ENCODE measurements at regions not wholly inside any gene's neighbourhood (a gene's known extent, or its start where the extent isn't known, plus 50 kb on each side); places are given as distances from the start of the nearest gene placed in this dataset.

GRCh38 chr2:13916066-13916465, 716.5 kb upstream of the LRATD1 start:
- H3K9me3 ChIP-seq (ENCODE audit: control insufficient read depth, insufficient read depth, low read length) = no peaks in the 10 kb centered on the region
- H3K9ac ChIP-seq (ENCODE audit: low read depth, low read length) = no peak overlapping the region
- no peak overlapping the region for H3K4me3 ChIP-seq (ENCODE audit: low read depth, low read length)
- H3K27me3 ChIP-seq (ENCODE audit: control insufficient read depth, insufficient read depth, low read length) = no peaks in the 10 kb centered on the region
- peaks cover 2% of the 10 kb centered on the region for H3K4me1 ChIP-seq (ENCODE audit: control insufficient read depth, insufficient read depth, low read length)
- H3K36me3 ChIP-seq (ENCODE audit: control insufficient read depth, insufficient read depth, low read length) = no peaks in the 10 kb centered on the region

DNA sequence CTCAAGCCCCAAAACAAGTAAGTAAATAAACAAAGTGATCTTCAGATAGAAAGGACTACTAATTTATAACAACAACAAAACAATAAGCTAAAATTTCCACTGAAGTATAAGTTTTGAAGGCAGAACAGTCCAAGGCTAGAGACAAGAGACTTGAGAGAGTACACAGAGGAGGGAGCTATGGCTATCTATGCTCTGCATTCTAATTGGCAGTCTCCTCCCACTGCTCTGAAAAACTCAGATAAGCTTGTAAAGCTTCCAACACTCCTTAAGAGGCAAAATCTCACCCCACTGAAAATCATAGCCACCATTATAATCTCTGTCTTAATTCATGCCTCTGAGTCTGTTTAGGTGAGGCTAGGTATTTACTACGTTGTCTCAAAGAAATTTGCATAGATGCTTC, 714.6 kb upstream of the LRATD1 start:
- no peaks in the 10 kb centered on the region for H3K9me3 ChIP-seq (ENCODE audit: control insufficient read depth, insufficient read depth, low read length)
- H3K27me3 ChIP-seq (ENCODE audit: control insufficient read depth, insufficient read depth, low read length) = no peaks in the 10 kb centered on the region
- no peak overlapping the region for H3K9ac ChIP-seq (ENCODE audit: low read depth, low read length)
- no peaks in the 10 kb centered on the region for H3K36me3 ChIP-seq (ENCODE audit: control insufficient read depth, insufficient read depth, low read length)
- no peak overlapping the region for H3K4me3 ChIP-seq (ENCODE audit: low read depth, low read length)
- peaks cover 2% of the 10 kb centered on the region for H3K4me1 ChIP-seq (ENCODE audit: control insufficient read depth, insufficient read depth, low read length)

GRCh38 chr2:13919981-13920382, 712.5 kb upstream of the LRATD1 start:
- Histone ChIP-seq H3K4me1 (ENCODE audit: control insufficient read depth, insufficient read depth, low read length) (peaks cover 2% of the 10 kb centered on the region), H3K4me3 (ENCODE audit: low read depth, low read length) (no peak overlapping the region), H3K9me3 (ENCODE audit: control insufficient read depth, insufficient read depth, low read length) (no peaks in the 10 kb centered on the region), H3K36me3 (ENCODE audit: control insufficient read depth, insufficient read depth, low read length) (no peaks in the 10 kb centered on the region), H3K9ac (ENCODE audit: low read depth, low read length) (no peak overlapping the region), H3K27me3 (ENCODE audit: control insufficient read depth, insufficient read depth, low read length) (no peaks in the 10 kb centered on the region)

- Histone ChIP-seq H3K27me3 (ENCODE audit: control insufficient read depth, insufficient read depth, low read length) (no peaks in the 10 kb centered on the region), H3K9ac (ENCODE audit: low read depth, low read length) (no peak overlapping the region), H3K36me3 (ENCODE audit: control insufficient read depth, insufficient read depth, low read length) (no peaks in the 10 kb centered on the region), H3K4me1 (ENCODE audit: control insufficient read depth, insufficient read depth, low read length) (peaks cover 2% of the 10 kb centered on the region), H3K9me3 (ENCODE audit: control insufficient read depth, insufficient read depth, low read length) (no peaks in the 10 kb centered on the region), H3K4me3 (ENCODE audit: low read depth, low read length) (no peak overlapping the region)
Observed at GRCh38 chr2:13921245-13921644, 711.3 kb upstream of the LRATD1 start.

- Histone ChIP-seq H3K4me3 (ENCODE audit: low read depth, low read length) (no peak overlapping the region), H3K27me3 (ENCODE audit: control insufficient read depth, insufficient read depth, low read length) (no peaks in the 10 kb centered on the region), H3K9ac (ENCODE audit: low read depth, low read length) (no peak overlapping the region), H3K4me1 (ENCODE audit: control insufficient read depth, insufficient read depth, low read length) (no peaks in the 10 kb centered on the region), H3K9me3 (ENCODE audit: control insufficient read depth, insufficient read depth, low read length) (no peaks in the 10 kb centered on the region), H3K36me3 (ENCODE audit: control insufficient read depth, insufficient read depth, low read length) (no peaks in the 10 kb centered on the region)
Observed at GRCh38 chr2:13923823-13924222, 708.7 kb upstream of the LRATD1 start.

- Histone ChIP-seq H3K4me3 (ENCODE audit: low read depth, low read length) (no peak overlapping the region), H3K9me3 (ENCODE audit: control insufficient read depth, insufficient read depth, low read length) (no peaks in the 10 kb centered on the region), H3K36me3 (ENCODE audit: control insufficient read depth, insufficient read depth, low read length) (no peaks in the 10 kb centered on the region), H3K9ac (ENCODE audit: low read depth, low read length) (no peak overlapping the region), H3K27me3 (ENCODE audit: control insufficient read depth, insufficient read depth, low read length) (no peaks in the 10 kb centered on the region), H3K4me1 (ENCODE audit: control insufficient read depth, insufficient read depth, low read length) (no peaks in the 10 kb centered on the region)
Observed at GRCh38 chr2:13942111-13942510, 690.4 kb upstream of the LRATD1 start.

DNA sequence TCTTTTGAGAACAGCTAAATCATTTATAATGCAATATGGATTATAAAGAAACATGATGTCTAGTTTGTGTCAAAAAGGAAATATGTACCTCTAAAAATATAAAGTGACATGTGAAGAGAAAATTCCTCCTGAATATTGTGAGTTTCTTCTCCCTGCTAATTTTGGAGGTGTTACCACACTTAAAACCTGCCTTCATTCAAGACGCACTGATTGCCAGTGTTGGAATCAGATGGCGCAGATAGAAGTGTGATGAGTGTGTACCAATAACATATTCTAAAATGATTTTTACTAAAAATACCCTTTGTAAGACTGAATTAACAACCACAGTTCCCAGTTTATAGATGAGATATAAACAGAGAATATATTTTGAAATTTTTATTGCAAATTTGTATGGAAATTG, 681.8 kb upstream of the LRATD1 start:
- Histone ChIP-seq H3K9me3 (ENCODE audit: control insufficient read depth, insufficient read depth, low read length) (no peaks in the 10 kb centered on the region), H3K9ac (ENCODE audit: low read depth, low read length) (no peak overlapping the region), H3K36me3 (ENCODE audit: control insufficient read depth, insufficient read depth, low read length) (no peaks in the 10 kb centered on the region), H3K4me1 (ENCODE audit: control insufficient read depth, insufficient read depth, low read length) (no peaks in the 10 kb centered on the region), H3K4me3 (ENCODE audit: low read depth, low read length) (no peak overlapping the region), H3K27me3 (ENCODE audit: control insufficient read depth, insufficient read depth, low read length) (no peaks in the 10 kb centered on the region)

- H3K36me3 ChIP-seq (ENCODE audit: control insufficient read depth, insufficient read depth, low read length) = no peaks in the 10 kb centered on the region
- no peaks in the 10 kb centered on the region for H3K9me3 ChIP-seq (ENCODE audit: control insufficient read depth, insufficient read depth, low read length)
- no peak overlapping the region for H3K9ac ChIP-seq (ENCODE audit: low read depth, low read length)
- H3K4me1 ChIP-seq (ENCODE audit: control insufficient read depth, insufficient read depth, low read length) = no peaks in the 10 kb centered on the region
- no peaks in the 10 kb centered on the region for H3K27me3 ChIP-seq (ENCODE audit: control insufficient read depth, insufficient read depth, low read length)
- H3K4me3 ChIP-seq (ENCODE audit: low read depth, low read length) = no peak overlapping the region
Observed at GRCh38 chr2:13968811-13969210, 663.7 kb upstream of the LRATD1 start.

- H3K4me1 ChIP-seq (ENCODE audit: control insufficient read depth, insufficient read depth, low read length) = no peaks in the 10 kb centered on the region
- H3K36me3 ChIP-seq (ENCODE audit: control insufficient read depth, insufficient read depth, low read length) = no peaks in the 10 kb centered on the region
- no peaks in the 10 kb centered on the region for H3K9me3 ChIP-seq (ENCODE audit: control insufficient read depth, insufficient read depth, low read length)
- no peak overlapping the region for H3K9ac ChIP-seq (ENCODE audit: low read depth, low read length)
- no peaks in the 10 kb centered on the region for H3K27me3 ChIP-seq (ENCODE audit: control insufficient read depth, insufficient read depth, low read length)
- no peak overlapping the region for H3K4me3 ChIP-seq (ENCODE audit: low read depth, low read length)
Observed at GRCh38 chr2:13986119-13986720, 646.3 kb upstream of the LRATD1 start.

- Histone ChIP-seq H3K36me3 (ENCODE audit: control insufficient read depth, insufficient read depth, low read length) (no peaks in the 10 kb centered on the region), H3K4me3 (ENCODE audit: low read depth, low read length) (no peak overlapping the region), H3K9ac (ENCODE audit: low read depth, low read length) (no peak overlapping the region), H3K27me3 (ENCODE audit: control insufficient read depth, insufficient read depth, low read length) (no peaks in the 10 kb centered on the region), H3K9me3 (ENCODE audit: control insufficient read depth, insufficient read depth, low read length) (no peaks in the 10 kb centered on the region), H3K4me1 (ENCODE audit: control insufficient read depth, insufficient read depth, low read length) (no peaks in the 10 kb centered on the region)
Observed at GRCh38 chr2:13996527-13996926, 636.0 kb upstream of the LRATD1 start.

GRCh38 chr2:14011190-14011589, 621.3 kb upstream of the LRATD1 start:
- Histone ChIP-seq H3K4me3 (ENCODE audit: low read depth, low read length) (no peak overlapping the region), H3K27me3 (ENCODE audit: control insufficient read depth, insufficient read depth, low read length) (no peaks in the 10 kb centered on the region), H3K4me1 (ENCODE audit: control insufficient read depth, insufficient read depth, low read length) (no peaks in the 10 kb centered on the region), H3K9me3 (ENCODE audit: control insufficient read depth, insufficient read depth, low read length) (no peaks in the 10 kb centered on the region), H3K36me3 (ENCODE audit: control insufficient read depth, insufficient read depth, low read length) (no peaks in the 10 kb centered on the region), H3K9ac (ENCODE audit: low read depth, low read length) (no peak overlapping the region)

DNA sequence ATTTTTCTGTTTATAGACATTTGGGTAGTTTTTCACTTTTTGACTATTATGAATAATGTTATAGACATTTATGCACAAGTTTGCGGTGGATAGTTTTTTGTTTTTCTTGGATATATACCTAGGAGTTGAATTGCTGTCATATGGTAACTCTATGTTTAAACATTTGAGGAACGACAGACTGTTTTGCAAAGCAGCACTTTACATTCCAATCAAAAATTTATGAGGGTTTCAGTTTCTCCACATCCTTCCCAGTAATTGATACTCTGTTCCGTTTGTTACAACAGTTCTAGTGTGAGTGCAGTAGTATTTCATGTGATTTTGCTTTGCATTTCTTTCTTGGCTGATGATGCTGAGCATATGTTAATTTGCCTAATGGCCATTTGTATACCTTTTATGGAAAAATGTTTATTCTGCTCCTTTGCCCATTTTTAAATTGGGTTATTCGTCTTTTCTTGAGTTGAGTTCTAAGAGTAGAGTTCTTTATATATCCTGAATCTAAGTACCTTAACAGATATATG, 617.3 kb upstream of the LRATD1 start:
- Histone ChIP-seq H3K9me3 (ENCODE audit: control insufficient read depth, insufficient read depth, low read length) (no peaks in the 10 kb centered on the region), H3K27me3 (ENCODE audit: control insufficient read depth, insufficient read depth, low read length) (no peaks in the 10 kb centered on the region), H3K4me3 (ENCODE audit: low read depth, low read length) (no peak overlapping the region), H3K36me3 (ENCODE audit: control insufficient read depth, insufficient read depth, low read length) (no peaks in the 10 kb centered on the region), H3K9ac (ENCODE audit: low read depth, low read length) (no peak overlapping the region), H3K4me1 (ENCODE audit: control insufficient read depth, insufficient read depth, low read length) (no peaks in the 10 kb centered on the region)
